ENCODE measurements at regions not wholly inside any gene's neighbourhood (a gene's known extent, or its start where the extent isn't known, plus 50 kb on each side); places are given as distances from the start of the nearest gene placed in this dataset.

DNA sequence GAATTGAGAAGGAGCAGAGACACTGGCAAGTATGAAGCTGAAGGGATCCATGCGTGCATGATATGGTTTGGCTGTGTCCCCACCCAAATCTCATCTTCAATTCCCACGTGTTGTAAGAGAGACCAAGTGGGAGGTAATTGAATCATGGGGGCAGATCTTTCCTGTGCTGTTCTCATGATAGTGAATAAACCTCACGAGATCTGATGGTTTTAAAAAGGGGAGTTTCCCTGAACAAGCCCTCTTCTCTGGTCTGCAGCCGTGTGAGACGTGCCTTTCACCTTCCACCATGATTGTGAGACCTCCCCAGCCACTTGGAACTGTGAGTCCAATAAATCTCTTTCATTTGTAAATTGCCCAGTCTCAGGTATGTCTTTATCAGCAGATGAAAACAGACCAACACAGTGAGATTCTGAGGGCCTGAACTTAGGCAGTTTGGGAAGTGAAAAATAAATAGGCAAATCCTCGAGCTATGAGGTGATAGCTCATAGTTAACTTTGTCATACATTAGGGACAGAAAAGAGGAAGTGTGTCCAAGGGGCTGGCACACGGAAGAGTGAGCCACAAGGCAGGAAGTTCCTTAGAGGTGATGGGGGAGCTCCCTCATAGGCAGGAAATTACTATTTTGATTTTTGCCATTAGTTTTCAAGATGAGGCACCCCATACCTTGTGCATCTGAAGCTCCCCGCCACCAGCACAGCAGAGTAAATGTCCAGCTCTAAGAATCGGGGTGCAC lies 658.8 kb upstream of the ID2 start:
- peaks cover 0 to 3% of the 10 kb centered on the region in 2 donors for H3K27me3 ChIP-seq (ENCODE audit: control insufficient read depth in 2 of 2, insufficient read depth in 2 of 2, low read length in 2 of 2)
- no peaks in the 10 kb centered on the region for H3K4me1 ChIP-seq (ENCODE audit: control insufficient read depth in 2 of 2, insufficient read depth in 2 of 2, low read length in 2 of 2)
- H3K27ac ChIP-seq (ENCODE audit: low read depth in 2 of 2, low read length in 2 of 2): no peak overlapping the region
- no peak overlapping the region for H3K9ac ChIP-seq (ENCODE audit: low read depth in 1 of 2, low read length in 2 of 2)
- no peaks in the 10 kb centered on the region for H3K36me3 ChIP-seq (ENCODE audit: control insufficient read depth in 2 of 2, insufficient read depth in 2 of 2, low read length in 2 of 2)
- H3K9me3 ChIP-seq (ENCODE audit: control insufficient read depth in 2 of 2, low read length in 2 of 2): no peaks in the 10 kb centered on the region
- no peak overlapping the region for H3K4me3 ChIP-seq (ENCODE audit: low read length in 2 of 2)

DNA sequence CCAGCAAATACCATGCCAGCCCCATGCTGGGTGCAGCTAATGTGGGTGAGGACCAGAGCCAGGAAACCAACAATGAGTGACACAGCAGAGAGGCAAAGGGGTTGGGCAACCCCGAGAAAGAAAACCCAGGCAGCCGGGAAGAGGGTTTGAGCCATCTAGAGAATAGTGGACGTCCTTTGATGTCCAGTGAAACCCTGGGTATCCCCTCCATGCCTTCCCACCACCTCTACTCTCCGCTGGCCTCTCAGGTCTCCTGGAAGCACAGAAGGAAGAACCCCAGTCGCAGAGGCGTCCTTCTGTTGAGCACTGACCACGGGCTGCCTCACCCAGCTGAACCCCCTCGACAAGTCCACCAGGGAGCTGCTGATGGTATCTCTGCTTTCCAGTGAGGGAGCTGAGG lies 657.4 kb upstream of the ID2 start:
- Histone ChIP-seq H3K4me3 (ENCODE audit: low read length in 2 of 2) (no peak overlapping the region), H3K4me1 (ENCODE audit: control insufficient read depth in 2 of 2, insufficient read depth in 2 of 2, low read length in 2 of 2) (no peaks in the 10 kb centered on the region), H3K36me3 (ENCODE audit: control insufficient read depth in 2 of 2, insufficient read depth in 2 of 2, low read length in 2 of 2) (no peaks in the 10 kb centered on the region)

GRCh38 chr2:8026381-8026780 lies 655.5 kb upstream of the ID2 start:
- no peak overlapping the region for H3K4me3 ChIP-seq (ENCODE audit: low read length in 2 of 2)
- peaks cover 0 to 3% of the 10 kb centered on the region in 2 donors for H3K27me3 ChIP-seq (ENCODE audit: control insufficient read depth in 2 of 2, insufficient read depth in 2 of 2, low read length in 2 of 2)
- no peaks in the 10 kb centered on the region for H3K4me1 ChIP-seq (ENCODE audit: control insufficient read depth in 2 of 2, insufficient read depth in 2 of 2, low read length in 2 of 2)
- H3K9ac ChIP-seq (ENCODE audit: low read depth in 1 of 2, low read length in 2 of 2): no peak overlapping the region
- H3K27ac ChIP-seq (ENCODE audit: low read depth in 2 of 2, low read length in 2 of 2): no peak overlapping the region
- no peaks in the 10 kb centered on the region for H3K9me3 ChIP-seq (ENCODE audit: control insufficient read depth in 2 of 2, low read length in 2 of 2)
- H3K36me3 ChIP-seq (ENCODE audit: control insufficient read depth in 2 of 2, insufficient read depth in 2 of 2, low read length in 2 of 2): no peaks in the 10 kb centered on the region

More for the DNA sequence above, 657.4 kb upstream of the ID2 start:
- Histone ChIP-seq H3K27me3 (ENCODE audit: control insufficient read depth in 2 of 2, insufficient read depth in 2 of 2, low read length in 2 of 2) (peaks cover 0 to 3% of the 10 kb centered on the region in 2 donors), H3K27ac (ENCODE audit: low read depth in 2 of 2, low read length in 2 of 2) (no peak overlapping the region), H3K9ac (ENCODE audit: low read depth in 1 of 2, low read length in 2 of 2) (no peak overlapping the region), H3K9me3 (ENCODE audit: control insufficient read depth in 2 of 2, low read length in 2 of 2) (no peaks in the 10 kb centered on the region)

GRCh38 chr2:8027387-8027786 lies 654.5 kb upstream of the ID2 start:
- Histone ChIP-seq H3K4me3 (ENCODE audit: low read length in 2 of 2) (no peak overlapping the region), H3K9ac (ENCODE audit: low read depth in 1 of 2, low read length in 2 of 2) (no peak overlapping the region), H3K9me3 (ENCODE audit: control insufficient read depth in 2 of 2, low read length in 2 of 2) (no peaks in the 10 kb centered on the region), H3K4me1 (ENCODE audit: control insufficient read depth in 2 of 2, insufficient read depth in 2 of 2, low read length in 2 of 2) (no peaks in the 10 kb centered on the region), H3K27me3 (ENCODE audit: control insufficient read depth in 2 of 2, insufficient read depth in 2 of 2, low read length in 2 of 2) (peaks cover 0 to 3% of the 10 kb centered on the region in 2 donors), H3K36me3 (ENCODE audit: control insufficient read depth in 2 of 2, insufficient read depth in 2 of 2, low read length in 2 of 2) (no peaks in the 10 kb centered on the region), H3K27ac (ENCODE audit: low read depth in 2 of 2, low read length in 2 of 2) (no peak overlapping the region)

GRCh38 chr2:8028036-8028435 lies 653.8 kb upstream of the ID2 start:
- Histone ChIP-seq H3K27me3 (ENCODE audit: control insufficient read depth in 2 of 2, insufficient read depth in 2 of 2, low read length in 2 of 2) (peaks cover 0 to 3% of the 10 kb centered on the region in 2 donors), H3K4me3 (ENCODE audit: low read length in 2 of 2) (no peak overlapping the region), H3K9ac (ENCODE audit: low read depth in 1 of 2, low read length in 2 of 2) (no peak overlapping the region), H3K27ac (ENCODE audit: low read depth in 2 of 2, low read length in 2 of 2) (no peak overlapping the region), H3K4me1 (ENCODE audit: control insufficient read depth in 2 of 2, insufficient read depth in 2 of 2, low read length in 2 of 2) (no peaks in the 10 kb centered on the region), H3K36me3 (ENCODE audit: control insufficient read depth in 2 of 2, insufficient read depth in 2 of 2, low read length in 2 of 2) (no peaks in the 10 kb centered on the region), H3K9me3 (ENCODE audit: control insufficient read depth in 2 of 2, low read length in 2 of 2) (no peaks in the 10 kb centered on the region)

- Histone ChIP-seq H3K4me3 (ENCODE audit: low read length in 2 of 2) (no peak overlapping the region), H3K27me3 (ENCODE audit: control insufficient read depth in 2 of 2, insufficient read depth in 2 of 2, low read length in 2 of 2) (peaks cover 0 to 3% of the 10 kb centered on the region in 2 donors), H3K9me3 (ENCODE audit: control insufficient read depth in 2 of 2, low read length in 2 of 2) (no peaks in the 10 kb centered on the region), H3K36me3 (ENCODE audit: control insufficient read depth in 2 of 2, insufficient read depth in 2 of 2, low read length in 2 of 2) (no peaks in the 10 kb centered on the region), H3K4me1 (ENCODE audit: control insufficient read depth in 2 of 2, insufficient read depth in 2 of 2, low read length in 2 of 2) (no peaks in the 10 kb centered on the region), H3K27ac (ENCODE audit: low read depth in 2 of 2, low read length in 2 of 2) (no peak overlapping the region), H3K9ac (ENCODE audit: low read depth in 1 of 2, low read length in 2 of 2) (no peak overlapping the region)
These were observed 653.4 kb upstream of the ID2 start for GRCh38 chr2:8028436-8028835.

GRCh38 chr2:8028981-8029380 lies 652.9 kb upstream of the ID2 start:
- Histone ChIP-seq H3K4me3 (ENCODE audit: low read length in 2 of 2) (no peak overlapping the region), H3K9me3 (ENCODE audit: control insufficient read depth in 2 of 2, low read length in 2 of 2) (no peaks in the 10 kb centered on the region), H3K9ac (ENCODE audit: low read depth in 1 of 2, low read length in 2 of 2) (no peak overlapping the region), H3K27ac (ENCODE audit: low read depth in 2 of 2, low read length in 2 of 2) (no peak overlapping the region), H3K36me3 (ENCODE audit: control insufficient read depth in 2 of 2, insufficient read depth in 2 of 2, low read length in 2 of 2) (no peaks in the 10 kb centered on the region), H3K27me3 (ENCODE audit: control insufficient read depth in 2 of 2, insufficient read depth in 2 of 2, low read length in 2 of 2) (peaks cover 0 to 2% of the 10 kb centered on the region in 2 donors), H3K4me1 (ENCODE audit: control insufficient read depth in 2 of 2, insufficient read depth in 2 of 2, low read length in 2 of 2) (no peaks in the 10 kb centered on the region)

DNA sequence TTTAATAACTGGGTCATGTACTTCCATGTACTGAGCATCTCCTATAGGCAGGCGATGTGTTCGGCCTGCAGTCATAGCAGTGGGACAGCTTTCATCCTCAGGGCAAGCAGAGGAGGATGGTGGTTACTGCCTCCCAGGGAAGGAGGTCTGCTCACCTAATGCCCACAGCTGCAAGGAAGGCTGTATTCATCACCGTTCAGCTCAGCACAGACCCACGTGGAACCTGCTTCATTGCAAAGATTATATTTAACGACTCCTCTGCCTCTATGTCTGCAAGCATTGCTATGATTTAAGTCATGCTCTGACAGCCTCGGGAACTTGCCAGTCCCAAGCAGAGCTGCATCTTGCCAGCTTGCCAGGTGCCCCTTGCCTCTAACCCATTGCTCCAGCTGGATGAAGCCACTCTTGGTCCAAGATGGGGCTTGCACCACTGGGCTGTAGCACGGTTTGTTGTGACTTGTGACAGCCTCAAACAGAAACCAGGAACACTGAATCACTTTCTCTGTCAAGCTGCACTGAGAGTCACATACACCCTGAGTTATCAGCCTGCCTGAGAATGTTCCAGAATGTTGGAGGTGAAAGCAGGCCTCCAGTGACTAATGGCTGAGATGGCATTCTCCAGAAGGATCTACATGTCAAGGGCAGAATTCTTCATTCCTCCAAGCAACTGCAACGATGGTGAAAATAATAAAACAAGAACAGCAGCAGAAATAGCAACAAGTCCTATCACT lies 651.1 kb upstream of the ID2 start:
- no peak overlapping the region for H3K9ac ChIP-seq (ENCODE audit: low read depth in 1 of 2, low read length in 2 of 2)
- H3K9me3 ChIP-seq (ENCODE audit: control insufficient read depth in 2 of 2, low read length in 2 of 2): no peaks in the 10 kb centered on the region
- H3K36me3 ChIP-seq (ENCODE audit: control insufficient read depth in 2 of 2, insufficient read depth in 2 of 2, low read length in 2 of 2): no peaks in the 10 kb centered on the region
- H3K4me1 ChIP-seq (ENCODE audit: control insufficient read depth in 2 of 2, insufficient read depth in 2 of 2, low read length in 2 of 2): no peaks in the 10 kb centered on the region
- no peak overlapping the region for H3K4me3 ChIP-seq (ENCODE audit: low read length in 2 of 2)
- H3K27ac ChIP-seq (ENCODE audit: low read depth in 2 of 2, low read length in 2 of 2): no peak overlapping the region
- H3K27me3 ChIP-seq (ENCODE audit: control insufficient read depth in 2 of 2, insufficient read depth in 2 of 2, low read length in 2 of 2): no peaks in the 10 kb centered on the region

GRCh38 chr2:8031370-8031769 lies 650.5 kb upstream of the ID2 start:
- Histone ChIP-seq H3K27ac (ENCODE audit: low read depth in 2 of 2, low read length in 2 of 2) (no peak overlapping the region), H3K36me3 (ENCODE audit: control insufficient read depth in 2 of 2, insufficient read depth in 2 of 2, low read length in 2 of 2) (no peaks in the 10 kb centered on the region), H3K4me1 (ENCODE audit: control insufficient read depth in 2 of 2, insufficient read depth in 2 of 2, low read length in 2 of 2) (no peaks in the 10 kb centered on the region), H3K9ac (ENCODE audit: low read depth in 1 of 2, low read length in 2 of 2) (no peak overlapping the region), H3K27me3 (ENCODE audit: control insufficient read depth in 2 of 2, insufficient read depth in 2 of 2, low read length in 2 of 2) (no peaks in the 10 kb centered on the region), H3K4me3 (ENCODE audit: low read length in 2 of 2) (no peak overlapping the region), H3K9me3 (ENCODE audit: control insufficient read depth in 2 of 2, low read length in 2 of 2) (no peaks in the 10 kb centered on the region)

DNA sequence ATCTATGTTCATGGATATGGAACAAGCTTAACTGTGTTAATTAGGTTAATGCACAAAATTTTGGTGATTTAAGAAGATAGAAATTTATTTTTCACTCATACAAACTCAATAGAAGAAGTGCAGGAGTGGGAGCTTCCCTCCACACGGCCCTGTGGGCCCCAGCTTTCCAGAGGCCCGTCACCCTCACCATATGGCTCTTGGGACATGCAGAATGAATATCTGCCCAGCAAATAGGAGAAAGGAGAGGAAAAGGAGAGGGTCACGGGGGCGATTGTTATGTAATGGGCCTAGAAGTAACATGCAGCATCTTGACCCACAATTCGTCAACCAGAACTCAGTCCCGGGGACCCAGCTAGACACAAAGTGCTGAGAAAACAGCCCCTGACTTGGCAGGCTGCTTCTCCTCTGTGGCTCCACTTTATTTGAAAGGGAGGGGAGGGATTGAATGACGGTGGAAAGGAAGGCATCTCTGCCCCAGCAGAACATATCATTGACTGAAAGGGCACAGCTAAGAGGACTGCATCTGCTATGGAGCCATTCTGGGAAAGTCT lies 648.2 kb upstream of the ID2 start:
- no peaks in the 10 kb centered on the region for H3K9me3 ChIP-seq (ENCODE audit: control insufficient read depth in 2 of 2, low read length in 2 of 2)
- H3K27me3 ChIP-seq (ENCODE audit: control insufficient read depth in 2 of 2, insufficient read depth in 2 of 2, low read length in 2 of 2): no peaks in the 10 kb centered on the region
- no peaks in the 10 kb centered on the region for H3K4me1 ChIP-seq (ENCODE audit: control insufficient read depth in 2 of 2, insufficient read depth in 2 of 2, low read length in 2 of 2)
- no peak overlapping the region for H3K4me3 ChIP-seq (ENCODE audit: low read length in 2 of 2)
- no peak overlapping the region for H3K27ac ChIP-seq (ENCODE audit: low read depth in 2 of 2, low read length in 2 of 2)
- H3K9ac ChIP-seq (ENCODE audit: low read depth in 1 of 2, low read length in 2 of 2): no peak overlapping the region
- H3K36me3 ChIP-seq (ENCODE audit: control insufficient read depth in 2 of 2, insufficient read depth in 2 of 2, low read length in 2 of 2): no peaks in the 10 kb centered on the region
